ENCODE measurements at regions not wholly inside any gene's neighbourhood (a gene's known extent, or its start where the extent isn't known, plus 50 kb on each side); places are given as distances from the start of the nearest gene placed in this dataset.

DNA sequence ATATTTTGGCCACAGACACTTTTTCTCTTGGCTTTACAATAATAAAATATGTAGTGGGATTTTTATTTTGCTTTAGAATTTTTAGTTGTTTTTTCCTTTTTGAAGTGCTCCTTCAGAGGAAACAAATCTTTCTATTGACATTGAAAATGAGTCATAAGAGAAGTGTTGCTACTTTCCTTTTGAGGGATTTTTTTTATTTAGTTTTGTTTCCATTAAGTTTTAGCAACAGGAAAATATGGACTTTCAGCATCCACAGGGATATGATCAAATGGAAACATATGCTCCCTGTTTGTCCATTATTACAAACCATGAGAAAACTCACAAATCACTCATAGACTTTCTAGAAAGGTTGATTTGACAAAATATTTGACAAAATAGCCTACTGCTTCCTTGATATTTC lies 65.3 kb upstream of the BMP2 start:
- TF ChIP-seq POLR2A (IDR thresholded peaks at IDR 0.05), result no peak
- TF ChIP-seq, protein P1, sequence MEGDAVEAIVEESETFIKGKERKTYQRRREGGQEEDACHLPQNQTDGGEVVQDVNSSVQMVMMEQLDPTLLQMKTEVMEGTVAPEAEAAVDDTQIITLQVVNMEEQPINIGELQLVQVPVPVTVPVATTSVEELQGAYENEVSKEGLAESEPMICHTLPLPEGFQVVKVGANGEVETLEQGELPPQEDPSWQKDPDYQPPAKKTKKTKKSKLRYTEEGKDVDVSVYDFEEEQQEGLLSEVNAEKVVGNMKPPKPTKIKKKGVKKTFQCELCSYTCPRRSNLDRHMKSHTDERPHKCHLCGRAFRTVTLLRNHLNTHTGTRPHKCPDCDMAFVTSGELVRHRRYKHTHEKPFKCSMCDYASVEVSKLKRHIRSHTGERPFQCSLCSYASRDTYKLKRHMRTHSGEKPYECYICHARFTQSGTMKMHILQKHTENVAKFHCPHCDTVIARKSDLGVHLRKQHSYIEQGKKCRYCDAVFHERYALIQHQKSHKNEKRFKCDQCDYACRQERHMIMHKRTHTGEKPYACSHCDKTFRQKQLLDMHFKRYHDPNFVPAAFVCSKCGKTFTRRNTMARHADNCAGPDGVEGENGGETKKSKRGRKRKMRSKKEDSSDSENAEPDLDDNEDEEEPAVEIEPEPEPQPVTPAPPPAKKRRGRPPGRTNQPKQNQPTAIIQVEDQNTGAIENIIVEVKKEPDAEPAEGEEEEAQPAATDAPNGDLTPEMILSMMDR (IDR thresholded peaks at IDR 0.05), result no peak
